ENCODE measurements at regions not wholly inside any gene's neighbourhood (a gene's known extent, or its start where the extent isn't known, plus 50 kb on each side); places are given as distances from the start of the nearest gene placed in this dataset.

DNA sequence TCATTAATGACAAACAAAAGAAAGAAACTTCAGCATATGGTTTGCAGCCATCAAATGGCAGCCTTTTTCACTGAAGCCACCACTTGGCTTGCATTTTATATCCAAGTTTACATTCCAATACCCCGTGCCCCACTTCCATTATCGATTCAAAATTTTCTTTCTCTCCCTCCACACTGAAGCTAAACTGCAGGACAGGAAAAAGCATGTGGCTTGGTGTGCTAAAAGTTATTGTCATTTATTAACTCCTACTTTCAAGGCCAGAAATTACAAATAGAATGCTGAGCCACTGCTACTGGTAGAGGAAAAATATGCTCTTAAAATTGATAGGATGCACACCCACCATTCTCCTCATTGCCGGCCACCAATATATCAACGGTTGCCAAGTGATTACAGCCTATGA lies 351.6 kb upstream of the DUSP10 start:
- H3K36me3 ChIP-seq (ENCODE audit: control insufficient read depth in 1 of 2, insufficient read depth in 2 of 2, low read length in 1 of 2) = no peaks in the 10 kb centered on the region
- no peaks in the 10 kb centered on the region for H3K4me1 ChIP-seq (ENCODE audit: control insufficient read depth in 1 of 2, insufficient read depth in 2 of 2, low read length in 2 of 2)
- no peak overlapping the region for H3K4me3 ChIP-seq (ENCODE audit: low read length in 2 of 2)
- H3K9me3 ChIP-seq (ENCODE audit: control insufficient read depth, low read length) = no peaks in the 10 kb centered on the region
- H3K27ac ChIP-seq (ENCODE audit: low read depth in 1 of 2, low read length in 2 of 2) = no peak overlapping the region
- intact Hi-C loops (cut with DNase I) = loop anchor here in 1 of 2 donors (10.0 kb wide), 1 partner anchor 361 kb away; no protein-coding TSS in a partner anchor
- DNase-seq (no peak), ATAC-seq (ENCODE audit: low FRiP score) (no peak)
- no peaks in the 10 kb centered on the region for H3K27me3 ChIP-seq (ENCODE audit: control insufficient read depth in 1 of 2, insufficient read depth in 2 of 2, low read length in 1 of 2)
- 74 to 87% methylated on average over 4 of the region's 4 CpGs for WGBS, 2 donors

GRCh38 chr1:222090103-222090502 lies 348.2 kb upstream of the DUSP10 start:
- 77 to 79% methylated on average over 4 of the region's 4 CpGs for WGBS, 2 donors
- Histone ChIP-seq H3K27me3 (ENCODE audit: control insufficient read depth in 1 of 2, insufficient read depth in 2 of 2, low read length in 1 of 2) (no peaks in the 10 kb centered on the region), H3K4me1 (ENCODE audit: control insufficient read depth in 1 of 2, insufficient read depth in 2 of 2, low read length in 2 of 2) (no peaks in the 10 kb centered on the region), H3K4me3 (ENCODE audit: low read length in 2 of 2) (no peak overlapping the region), H3K9me3 (ENCODE audit: control insufficient read depth, low read length) (no peaks in the 10 kb centered on the region), H3K36me3 (ENCODE audit: control insufficient read depth in 1 of 2, insufficient read depth in 2 of 2, low read length in 1 of 2) (no peaks in the 10 kb centered on the region), H3K27ac (ENCODE audit: low read depth in 1 of 2, low read length in 2 of 2) (no peak overlapping the region)
- DNase-seq (no peak), ATAC-seq (ENCODE audit: low FRiP score) (no peak)
- intact Hi-C loops (cut with DNase I) = loop anchor here in 1 of 2 donors (10.0 kb wide), 1 partner anchor 365 kb away; no protein-coding TSS in a partner anchor

- Histone ChIP-seq H3K9me3 (ENCODE audit: control insufficient read depth, low read length) (no peaks in the 10 kb centered on the region), H3K36me3 (ENCODE audit: control insufficient read depth in 1 of 2, insufficient read depth in 2 of 2, low read length in 1 of 2) (no peaks in the 10 kb centered on the region), H3K27me3 (ENCODE audit: control insufficient read depth in 1 of 2, insufficient read depth in 2 of 2, low read length in 1 of 2) (no peaks in the 10 kb centered on the region), H3K4me3 (ENCODE audit: low read length in 2 of 2) (no peak overlapping the region), H3K27ac (ENCODE audit: low read depth in 1 of 2, low read length in 2 of 2) (no peak overlapping the region), H3K4me1 (ENCODE audit: control insufficient read depth in 1 of 2, insufficient read depth in 2 of 2, low read length in 2 of 2) (no peaks in the 10 kb centered on the region)
- no peak for DNase-seq
- WGBS, 2 donors = 53 to 57% methylated on average over 9 of the region's 9 CpGs
- ATAC-seq (ENCODE audit: low FRiP score) = no peak
- intact Hi-C loops (cut with DNase I) = no loop called here
Measured at GRCh38 chr1:222087221-222087920, 345.5 kb upstream of the DUSP10 start.

- no peak overlapping the region for H3K27ac ChIP-seq (ENCODE audit: low read depth in 1 of 2, low read length in 2 of 2)
- 48 to 56% methylated on average over 1 of the region's 1 CpG for WGBS, 2 donors
- DNase-seq (no peak), ATAC-seq (ENCODE audit: low FRiP score) (no peak)
- no peaks in the 10 kb centered on the region for H3K4me1 ChIP-seq (ENCODE audit: control insufficient read depth in 1 of 2, insufficient read depth in 2 of 2, low read length in 2 of 2)
- H3K27me3 ChIP-seq (ENCODE audit: control insufficient read depth in 1 of 2, insufficient read depth in 2 of 2, low read length in 1 of 2) = no peaks in the 10 kb centered on the region
- no peaks in the 10 kb centered on the region for H3K9me3 ChIP-seq (ENCODE audit: control insufficient read depth, low read length)
- intact Hi-C loops (cut with DNase I) = no loop called here
- no peaks in the 10 kb centered on the region for H3K36me3 ChIP-seq (ENCODE audit: control insufficient read depth in 1 of 2, insufficient read depth in 2 of 2, low read length in 1 of 2)
- no peak overlapping the region for H3K4me3 ChIP-seq (ENCODE audit: low read length in 2 of 2)
Measured at GRCh38 chr1:222084996-222085395, 343.1 kb upstream of the DUSP10 start.

GRCh38 chr1:222084048-222084447 lies 342.2 kb upstream of the DUSP10 start:
- no peaks in the 10 kb centered on the region for H3K36me3 ChIP-seq (ENCODE audit: control insufficient read depth in 1 of 2, insufficient read depth in 2 of 2, low read length in 1 of 2)
- DNase-seq (no peak), ATAC-seq (ENCODE audit: low FRiP score) (no peak)
- no peaks in the 10 kb centered on the region for H3K27me3 ChIP-seq (ENCODE audit: control insufficient read depth in 1 of 2, insufficient read depth in 2 of 2, low read length in 1 of 2)
- intact Hi-C loops (cut with DNase I) = no loop called here
- no peaks in the 10 kb centered on the region for H3K4me1 ChIP-seq (ENCODE audit: control insufficient read depth in 1 of 2, insufficient read depth in 2 of 2, low read length in 2 of 2)
- no peak overlapping the region for H3K27ac ChIP-seq (ENCODE audit: low read depth in 1 of 2, low read length in 2 of 2)
- no peak overlapping the region for H3K4me3 ChIP-seq (ENCODE audit: low read length in 2 of 2)
- H3K9me3 ChIP-seq (ENCODE audit: control insufficient read depth, low read length) = no peaks in the 10 kb centered on the region

DNA sequence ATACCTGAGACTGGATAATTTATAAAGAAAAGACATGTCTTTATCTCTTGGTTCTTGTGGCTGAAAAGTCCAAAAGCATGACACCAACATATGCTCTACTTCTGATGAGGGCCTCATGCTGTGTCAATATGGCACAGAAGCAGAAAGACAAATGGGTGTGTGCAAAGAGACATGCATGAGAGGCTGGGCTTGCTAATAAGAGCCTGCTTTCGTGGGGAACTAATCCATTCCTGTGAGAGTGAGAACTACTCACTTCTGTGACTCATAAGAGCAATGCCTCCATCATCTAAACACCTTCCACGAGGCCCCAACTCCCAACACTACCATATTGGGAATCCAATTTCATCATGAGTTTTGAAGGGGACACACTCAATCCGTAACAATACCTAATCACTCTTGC lies 340.0 kb upstream of the DUSP10 start:
- Histone ChIP-seq H3K27ac (ENCODE audit: low read depth in 1 of 2, low read length in 2 of 2) (no peak overlapping the region), H3K36me3 (ENCODE audit: control insufficient read depth in 1 of 2, insufficient read depth in 2 of 2, low read length in 1 of 2) (no peaks in the 10 kb centered on the region), H3K9me3 (ENCODE audit: control insufficient read depth, low read length) (no peaks in the 10 kb centered on the region), H3K4me3 (ENCODE audit: low read length in 2 of 2) (no peak overlapping the region), H3K4me1 (ENCODE audit: control insufficient read depth in 1 of 2, insufficient read depth in 2 of 2, low read length in 2 of 2) (peaks cover 0 to 2% of the 10 kb centered on the region in 2 donors), H3K27me3 (ENCODE audit: control insufficient read depth in 1 of 2, insufficient read depth in 2 of 2, low read length in 1 of 2) (no peaks in the 10 kb centered on the region)
- intact Hi-C loops (cut with DNase I) = no loop called here
- no peak for ATAC-seq (ENCODE audit: low FRiP score)
- WGBS, 2 donors = 79% methylated on average over 3 of the region's 3 CpGs
- no peak for DNase-seq

GRCh38 chr1:222079566-222079965 lies 337.7 kb upstream of the DUSP10 start:
- Histone ChIP-seq H3K4me1 (ENCODE audit: control insufficient read depth in 1 of 2, insufficient read depth in 2 of 2, low read length in 2 of 2) (peaks cover 0 to 2% of the 10 kb centered on the region in 2 donors), H3K9me3 (ENCODE audit: control insufficient read depth, low read length) (no peaks in the 10 kb centered on the region), H3K36me3 (ENCODE audit: control insufficient read depth in 1 of 2, insufficient read depth in 2 of 2, low read length in 1 of 2) (no peaks in the 10 kb centered on the region), H3K27me3 (ENCODE audit: control insufficient read depth in 1 of 2, insufficient read depth in 2 of 2, low read length in 1 of 2) (no peaks in the 10 kb centered on the region), H3K4me3 (ENCODE audit: low read length in 2 of 2) (no peak overlapping the region), H3K27ac (ENCODE audit: low read depth in 1 of 2, low read length in 2 of 2) (no peak overlapping the region)
- no peak for DNase-seq
- ATAC-seq (ENCODE audit: low FRiP score) = no peak
- intact Hi-C loops (cut with DNase I) = no loop called here
- WGBS, 2 donors = 79 to 87% methylated on average over 1 of the region's 1 CpG

GRCh38 chr1:222077206-222077605 lies 335.3 kb upstream of the DUSP10 start:
- ATAC-seq (ENCODE audit: low FRiP score) (no peak), DNase-seq (no peak)
- WGBS, 2 donors = 72% methylated on average over 2 of the region's 2 CpGs
- intact Hi-C loops (cut with DNase I) = no loop called here
- Histone ChIP-seq H3K4me3 (ENCODE audit: low read length in 2 of 2) (no peak overlapping the region), H3K9me3 (ENCODE audit: control insufficient read depth, low read length) (no peaks in the 10 kb centered on the region), H3K36me3 (ENCODE audit: control insufficient read depth in 1 of 2, insufficient read depth in 2 of 2, low read length in 1 of 2) (no peaks in the 10 kb centered on the region), H3K27ac (ENCODE audit: low read depth in 1 of 2, low read length in 2 of 2) (no peak overlapping the region), H3K27me3 (ENCODE audit: control insufficient read depth in 1 of 2, insufficient read depth in 2 of 2, low read length in 1 of 2) (no peaks in the 10 kb centered on the region), H3K4me1 (ENCODE audit: control insufficient read depth in 1 of 2, insufficient read depth in 2 of 2, low read length in 2 of 2) (peaks cover 0 to 2% of the 10 kb centered on the region in 2 donors)

GRCh38 chr1:222074317-222074716 lies 332.4 kb upstream of the DUSP10 start:
- DNase-seq = no peak
- intact Hi-C loops (cut with DNase I) = no loop called here
- H3K27ac ChIP-seq (ENCODE audit: low read depth in 1 of 2, low read length in 2 of 2) = no peak overlapping the region
- no peak overlapping the region for H3K4me3 ChIP-seq (ENCODE audit: low read length in 2 of 2)
- H3K36me3 ChIP-seq (ENCODE audit: control insufficient read depth in 1 of 2, insufficient read depth in 2 of 2, low read length in 1 of 2) = no peaks in the 10 kb centered on the region
- H3K27me3 ChIP-seq (ENCODE audit: control insufficient read depth in 1 of 2, insufficient read depth in 2 of 2, low read length in 1 of 2) = no peaks in the 10 kb centered on the region
- WGBS, 2 donors = 67 to 77% methylated on average over 1 of the region's 1 CpG
- H3K9me3 ChIP-seq (ENCODE audit: control insufficient read depth, low read length) = no peaks in the 10 kb centered on the region
- ATAC-seq (ENCODE audit: low FRiP score) = no peak
- peaks cover 0 to 2% of the 10 kb centered on the region in 2 donors for H3K4me1 ChIP-seq (ENCODE audit: control insufficient read depth in 1 of 2, insufficient read depth in 2 of 2, low read length in 2 of 2)
